MM.1S (cell line): ENCODE measurements at regions not wholly inside any gene's neighbourhood (a gene's known extent, or its start where the extent isn't known, plus 50 kb on each side); places are given as distances from the start of the nearest gene placed in this dataset.

Source experiments
- EZH2 ChIP-seq: fragments of 300-600 bp; sonication (generic); optimal IDR thresholded peaks from 2 replicates; pipeline ENCODE3; 2017; ENCODE audit warnings: low read depth, mild to moderate bottlenecking, antibody characterized with exemption, low read length, mixed read lengths
- EZH2phosphoT487 ChIP-seq: fragments of 300-600 bp; sonication (generic); IDR thresholded peaks from 2 replicates; pipeline ENCODE4 v1.6.1; 2018; ENCODE audit warnings: antibody characterized with exemption, low read length
- TF ChIP-seq, protein P1 (sequence below): fragments of 300-600 bp; sonication (generic); IDR thresholded peaks from 2 replicates; pipeline ENCODE4 v1.5.1; 2016; ENCODE audit warnings: antibody characterized with exemption, low read length, mixed read lengths

DNA sequence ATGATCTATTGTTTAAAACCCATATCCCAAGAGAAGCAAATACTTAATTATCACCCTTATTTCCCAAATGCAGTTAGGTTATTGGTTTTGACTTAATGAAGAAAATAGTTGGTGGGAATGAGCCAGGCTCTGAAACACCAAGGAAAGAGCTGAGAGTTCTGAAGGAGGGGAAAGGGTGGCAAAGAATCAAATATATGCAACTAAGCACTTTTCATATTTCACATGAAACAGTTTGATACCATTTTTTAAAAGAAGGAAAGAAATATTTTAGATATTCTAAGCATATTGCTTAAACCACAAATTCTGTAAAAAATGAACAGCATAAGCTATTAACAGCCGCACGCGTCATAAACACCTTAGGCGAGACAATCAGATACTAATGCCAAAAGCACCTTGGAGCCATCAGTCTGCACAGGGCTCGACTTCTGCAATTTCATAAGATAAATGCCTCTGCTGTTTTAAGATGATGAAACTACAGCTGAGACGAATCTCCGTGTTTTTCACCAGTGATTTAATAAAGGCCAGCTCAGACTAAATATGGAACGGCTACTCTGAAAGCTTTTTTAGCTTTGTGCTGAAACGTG lies 371.7 kb downstream of the EN1 start:
- TF ChIP-seq, protein P1, sequence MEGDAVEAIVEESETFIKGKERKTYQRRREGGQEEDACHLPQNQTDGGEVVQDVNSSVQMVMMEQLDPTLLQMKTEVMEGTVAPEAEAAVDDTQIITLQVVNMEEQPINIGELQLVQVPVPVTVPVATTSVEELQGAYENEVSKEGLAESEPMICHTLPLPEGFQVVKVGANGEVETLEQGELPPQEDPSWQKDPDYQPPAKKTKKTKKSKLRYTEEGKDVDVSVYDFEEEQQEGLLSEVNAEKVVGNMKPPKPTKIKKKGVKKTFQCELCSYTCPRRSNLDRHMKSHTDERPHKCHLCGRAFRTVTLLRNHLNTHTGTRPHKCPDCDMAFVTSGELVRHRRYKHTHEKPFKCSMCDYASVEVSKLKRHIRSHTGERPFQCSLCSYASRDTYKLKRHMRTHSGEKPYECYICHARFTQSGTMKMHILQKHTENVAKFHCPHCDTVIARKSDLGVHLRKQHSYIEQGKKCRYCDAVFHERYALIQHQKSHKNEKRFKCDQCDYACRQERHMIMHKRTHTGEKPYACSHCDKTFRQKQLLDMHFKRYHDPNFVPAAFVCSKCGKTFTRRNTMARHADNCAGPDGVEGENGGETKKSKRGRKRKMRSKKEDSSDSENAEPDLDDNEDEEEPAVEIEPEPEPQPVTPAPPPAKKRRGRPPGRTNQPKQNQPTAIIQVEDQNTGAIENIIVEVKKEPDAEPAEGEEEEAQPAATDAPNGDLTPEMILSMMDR, result no peak
- TF ChIP-seq EZH2 (no peak), EZH2phosphoT487 (no peak)
